ENCODE measurements at regions not wholly inside any gene's neighbourhood (a gene's known extent, or its start where the extent isn't known, plus 50 kb on each side); places are given as distances from the start of the nearest gene placed in this dataset.

DNA sequence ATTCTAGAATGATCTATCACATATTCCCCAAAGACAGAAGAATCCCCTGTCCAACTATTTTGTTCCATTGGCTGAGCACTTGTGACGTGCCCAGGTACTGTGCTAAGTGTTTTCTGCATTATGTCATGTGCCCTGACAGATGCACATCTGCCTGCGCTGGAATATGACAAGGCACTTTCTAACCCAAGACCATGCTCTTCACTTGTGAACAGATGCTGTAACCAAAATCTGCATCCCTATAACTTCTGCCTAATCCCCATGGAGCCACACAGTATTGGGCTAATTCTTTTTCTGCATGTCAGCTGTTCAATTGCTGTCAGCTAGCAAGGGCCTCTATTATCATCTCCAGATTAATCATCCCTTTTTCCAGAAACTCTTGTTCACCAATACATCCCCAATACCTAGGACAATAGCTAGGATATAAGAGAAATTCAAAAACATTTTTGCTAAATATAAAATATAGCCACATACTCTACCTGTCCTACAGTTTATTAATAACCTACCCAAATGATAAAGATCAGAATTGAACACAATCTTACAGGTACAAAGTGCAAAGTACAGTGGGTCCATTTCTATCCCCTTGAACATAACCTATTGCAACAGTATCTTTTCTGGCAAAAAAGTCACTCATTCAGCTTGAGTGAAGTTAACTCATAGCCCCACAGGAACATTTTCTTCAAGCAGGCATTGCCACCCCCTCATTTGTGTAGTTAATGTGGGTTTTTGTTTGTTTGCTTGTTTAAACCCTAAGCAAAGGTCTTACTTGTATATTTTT, 109.4 kb upstream of the LRRN1 start:
- TF ChIP-seq, protein P1, sequence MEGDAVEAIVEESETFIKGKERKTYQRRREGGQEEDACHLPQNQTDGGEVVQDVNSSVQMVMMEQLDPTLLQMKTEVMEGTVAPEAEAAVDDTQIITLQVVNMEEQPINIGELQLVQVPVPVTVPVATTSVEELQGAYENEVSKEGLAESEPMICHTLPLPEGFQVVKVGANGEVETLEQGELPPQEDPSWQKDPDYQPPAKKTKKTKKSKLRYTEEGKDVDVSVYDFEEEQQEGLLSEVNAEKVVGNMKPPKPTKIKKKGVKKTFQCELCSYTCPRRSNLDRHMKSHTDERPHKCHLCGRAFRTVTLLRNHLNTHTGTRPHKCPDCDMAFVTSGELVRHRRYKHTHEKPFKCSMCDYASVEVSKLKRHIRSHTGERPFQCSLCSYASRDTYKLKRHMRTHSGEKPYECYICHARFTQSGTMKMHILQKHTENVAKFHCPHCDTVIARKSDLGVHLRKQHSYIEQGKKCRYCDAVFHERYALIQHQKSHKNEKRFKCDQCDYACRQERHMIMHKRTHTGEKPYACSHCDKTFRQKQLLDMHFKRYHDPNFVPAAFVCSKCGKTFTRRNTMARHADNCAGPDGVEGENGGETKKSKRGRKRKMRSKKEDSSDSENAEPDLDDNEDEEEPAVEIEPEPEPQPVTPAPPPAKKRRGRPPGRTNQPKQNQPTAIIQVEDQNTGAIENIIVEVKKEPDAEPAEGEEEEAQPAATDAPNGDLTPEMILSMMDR (IDR thresholded peaks at IDR 0.05) = no peak
- TF ChIP-seq POLR2A (IDR thresholded peaks at IDR 0.05; ENCODE audit: low read depth) = no peak
